Endothelial cell of umbilical vein (primary cell): ENCODE measurements at regions not wholly inside any gene's neighbourhood (a gene's known extent, or its start where the extent isn't known, plus 50 kb on each side); places are given as distances from the start of the nearest gene placed in this dataset.

Experiments used
- BruUV-seq: library from RNA; stranded (reverse); fragments of 400-500 nt; replicated peaks from 2 replicates; lab custom pipeline; 2021; lab: Mats Ljungman, UMichigan
- CTCF ChIA-PET: fragments of 300-600, 350-600 bp; sonication (Branson Sonifier 250); formaldehyde crosslinking; loops from one replicate; lab custom pipeline; 2021; ENCODE audit warnings: antibody characterized with exemption, inconsistent platforms; lab: Charles Lee
- POLR2A ChIA-PET: fragments of 300-600, 350-600 bp; sonication (Branson Sonifier 250); formaldehyde crosslinking; loops from one replicate; lab custom pipeline; 2021; ENCODE audit warnings: antibody characterized with exemption, inconsistent platforms; lab: Charles Lee
- DNase-seq: peaks from one replicate; pipeline ENCODE4 v3.0.0-alpha.2; 2011; ENCODE audit warnings: low read depth, low spot score
- FAIRE-seq: peaks from 2 replicates; lab custom pipeline; 2011; peaks lifted over from hg19 to GRCh38; lab: Jason Lieb, UNC
- H2AFZ ChIP-seq: 2 replicates; pipeline ENCODE4 v1.6.0; 2012; ENCODE audit warnings: low read depth, low read length, control low read depth, inconsistent platforms
- H3K27ac ChIP-seq: 2 replicates; pipeline ENCODE4 v1.5.1; 2011; ENCODE audit warnings: low read depth, mild to moderate bottlenecking, control low read depth, low read length, moderate library complexity; ENCODE audit not compliant: insufficient read depth
- H3K27me3 ChIP-seq, 2 experiments: 2 replicates each; pipeline versions ENCODE4 v1.6.0 to v1.6.1; 2011; ENCODE audit warnings: low read length in 2 of 2, mixed read lengths in 1 of 2; ENCODE audit not compliant: control insufficient read depth in 2 of 2, insufficient read depth in 2 of 2
- H3K36me3 ChIP-seq, 2 experiments: 2 replicates in 1 of 2; 3 replicates in 1 of 2; pipeline ENCODE4 v1.5.1; 2011; ENCODE audit warnings: low read length in 2 of 2, mild to moderate bottlenecking in 1 of 2, moderate library complexity in 1 of 2; ENCODE audit not compliant: control insufficient read depth in 2 of 2, insufficient read depth in 2 of 2; ENCODE audit errors: extremely low read depth in 1 of 2
- H3K4me1 ChIP-seq: 3 replicates; pipeline ENCODE4 v1.5.1; 2011; ENCODE audit warnings: mild to moderate bottlenecking, low read length; ENCODE audit not compliant: control insufficient read depth, insufficient read depth; ENCODE audit errors: extremely low read depth
- H3K4me2 ChIP-seq: 2 replicates; pipeline ENCODE4 v1.6.1; 2011; ENCODE audit warnings: low read length, control low read depth, mixed read lengths; ENCODE audit not compliant: insufficient read depth
- H3K4me3 ChIP-seq, 3 experiments: fragments of 200-600 bp in 1 of 3; sonication (generic), shearing (Covaris generic) in 1 of 3; replicated peaks in 1 of 3; 2 replicates each; pipeline ENCODE4 v1.5.1; 2011 to 2016; ENCODE audit warnings: control low read depth in 3 of 3, low read length in 3 of 3, mild to moderate bottlenecking in 2 of 3, inconsistent platforms in 1 of 3, low read depth in 1 of 3, moderate library complexity in 1 of 3; ENCODE audit not compliant: insufficient read depth in 1 of 3
- H3K79me2 ChIP-seq: 2 replicates; pipeline ENCODE4 v1.6.0; 2012; ENCODE audit warnings: low read length, inconsistent platforms; ENCODE audit not compliant: control insufficient read depth, insufficient read depth
- H3K9ac ChIP-seq: replicated peaks from 2 replicates; pipeline ENCODE3; 2011; ENCODE audit warnings: low read length, control low read depth; ENCODE audit not compliant: insufficient read depth; ENCODE audit errors: extremely low read depth
- H3K9me1 ChIP-seq: replicated peaks from 3 replicates; pipeline ENCODE4 v1.6.0; 2011; ENCODE audit warnings: mild to moderate bottlenecking, low read length; ENCODE audit not compliant: control insufficient read depth, insufficient read depth; ENCODE audit errors: extremely low read depth
- H3K9me3 ChIP-seq: replicated peaks from 2 replicates; pipeline ENCODE4 v1.5.1; 2012; ENCODE audit warnings: low read length, inconsistent platforms; ENCODE audit not compliant: control insufficient read depth, insufficient read depth
- H4K20me1 ChIP-seq: replicated peaks from 2 replicates; pipeline ENCODE3; 2011; ENCODE audit warnings: mild to moderate bottlenecking, low read length; ENCODE audit not compliant: control insufficient read depth, insufficient read depth; ENCODE audit errors: extremely low read depth
- EZH2 ChIP-seq: IDR thresholded peaks from 2 replicates; pipeline ENCODE4 v1.6.1; 2012; ENCODE audit warnings: borderline replicate concordance, low read depth, mild to moderate bottlenecking, moderate library complexity, low read length, inconsistent platforms; ENCODE audit not compliant: severe bottlenecking
- FOS ChIP-seq: IDR thresholded peaks from 2 replicates; pipeline ENCODE4 v1.6.1; 2011; ENCODE audit warnings: mild to moderate bottlenecking, low read length, moderate library complexity, borderline replicate concordance; ENCODE audit not compliant: insufficient read depth
- GATA2 ChIP-seq: IDR thresholded peaks from 2 replicates; pipeline ENCODE4 v1.7.0; 2011; ENCODE audit warnings: low read depth, mild to moderate bottlenecking, moderate library complexity, mixed read lengths, low read length; ENCODE audit not compliant: insufficient read length, insufficient read depth
- JUN ChIP-seq: IDR thresholded peaks from 2 replicates; pipeline ENCODE4 v1.6.1; 2011; ENCODE audit warnings: borderline replicate concordance, low read depth; ENCODE audit not compliant: insufficient read length, insufficient read depth
- MAX ChIP-seq: IDR thresholded peaks from 2 replicates; pipeline ENCODE4 v1.6.1; 2011; ENCODE audit not compliant: insufficient read depth, insufficient read length
- MYC ChIP-seq: IDR thresholded peaks from one replicate; pipeline ENCODE4 v1.6.1; 2011; ENCODE audit warnings: mild to moderate bottlenecking, low read depth, low read length
- POLR2A ChIP-seq: IDR thresholded peaks from 2 replicates; pipeline ENCODE4 v1.6.1; 2012; ENCODE audit warnings: low read depth, mild to moderate bottlenecking, control low read depth, low read length
- POLR2AphosphoS5 ChIP-seq: IDR thresholded peaks from 2 replicates; pipeline ENCODE4 v1.6.1; 2012; ENCODE audit warnings: low read depth, mild to moderate bottlenecking, control low read depth, low read length, moderate library complexity; ENCODE audit not compliant: insufficient read depth
- dilution Hi-C: fragments of 300-500 bp; cut with MboI; formaldehyde crosslinking; loops from one replicate; pipeline ENCODE4 v1.15.0; 2019; ENCODE audit warnings: low sequenced_read_pairs; ENCODE audit not compliant: extremely low pct_ligation_motif_present
- intact Hi-C: fragments of 100-400 bp; cut with micrococcal nuclease; formaldehyde crosslinking; loops from one replicate; pipeline ENCODE4 v1.10.0; 2022
- TF ChIP-seq, protein P1 (sequence below), 2 donors: IDR thresholded peaks; 1 replicate in 1 of 2; 2 replicates in 1 of 2; pipeline ENCODE4 v1.5.1; 2011; ENCODE audit warnings: low read length in 2 of 2, mild to moderate bottlenecking in 2 of 2, moderate library complexity in 2 of 2, control low read depth in 1 of 2, inconsistent platforms in 1 of 2, low read depth in 1 of 2; ENCODE audit not compliant: insufficient read depth in 1 of 2; ENCODE audit errors: extremely low read depth in 1 of 2

DNA sequence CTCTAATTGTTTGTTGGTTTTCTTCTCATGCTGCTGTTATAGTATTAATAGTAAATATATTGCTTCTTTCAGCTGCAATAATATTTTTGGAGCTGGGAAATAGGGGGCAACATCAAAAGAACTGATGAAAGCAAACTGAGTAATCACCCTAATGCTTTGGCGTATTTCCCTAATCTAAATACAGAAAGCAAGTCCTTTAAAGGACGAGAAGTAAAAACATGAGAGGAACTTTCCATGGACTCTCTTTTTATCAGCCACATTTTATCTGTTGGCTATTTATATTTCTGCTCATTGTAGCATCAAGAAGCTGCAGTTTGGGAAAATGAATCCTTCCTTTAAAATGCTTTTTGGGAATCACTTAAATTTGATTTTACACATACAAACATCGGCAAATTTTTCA, 139.9 kb upstream of the SLC8A1 start:
- no TSS peak for BruUV-seq
- Histone ChIP-seq H3K9me1 (no peaks in the 10 kb centered on the region), H3K4me2 (no peak overlapping the region), H3K27ac (no peak overlapping the region), H3K4me1 (no peaks in the 10 kb centered on the region), H3K36me3 (no peaks in the 10 kb centered on the region), H3K79me2 (no peaks in the 10 kb centered on the region), H4K20me1 (no peaks in the 10 kb centered on the region), H3K4me3 (no peak overlapping the region), H3K9me3 (no peaks in the 10 kb centered on the region), H3K9ac (no peak overlapping the region), H3K27me3 (no peaks in the 10 kb centered on the region), H2AFZ (no peak overlapping the region)
- FAIRE-seq (no peak), DNase-seq (no peak)
- dilution Hi-C loops = no loop called here
- TF ChIP-seq POLR2A (no peak), GATA2 (no peak), MAX (no peak), FOS (no peak)
- ChIA-PET CTCF (no interaction called here), POLR2A (no interaction called here)
- intact Hi-C loops = no loop called here

GRCh38 chr2:40592218-40592617, 140.3 kb upstream of the SLC8A1 start:
- Histone ChIP-seq H2AFZ (no peak overlapping the region), H3K27ac (no peak overlapping the region)

More at GRCh38 chr2:40592218-40592617, 140.3 kb upstream of the SLC8A1 start:
- DNase-seq (no peak), FAIRE-seq (no peak)
- TF ChIP-seq GATA2 = no peak
- no peak for TF ChIP-seq EZH2
- no peak for TF ChIP-seq JUN
- no peak for TF ChIP-seq POLR2AphosphoS5
- TF ChIP-seq POLR2A = no peak
- no peak for TF ChIP-seq MYC
- no peak for TF ChIP-seq FOS
- TF ChIP-seq, protein P1, sequence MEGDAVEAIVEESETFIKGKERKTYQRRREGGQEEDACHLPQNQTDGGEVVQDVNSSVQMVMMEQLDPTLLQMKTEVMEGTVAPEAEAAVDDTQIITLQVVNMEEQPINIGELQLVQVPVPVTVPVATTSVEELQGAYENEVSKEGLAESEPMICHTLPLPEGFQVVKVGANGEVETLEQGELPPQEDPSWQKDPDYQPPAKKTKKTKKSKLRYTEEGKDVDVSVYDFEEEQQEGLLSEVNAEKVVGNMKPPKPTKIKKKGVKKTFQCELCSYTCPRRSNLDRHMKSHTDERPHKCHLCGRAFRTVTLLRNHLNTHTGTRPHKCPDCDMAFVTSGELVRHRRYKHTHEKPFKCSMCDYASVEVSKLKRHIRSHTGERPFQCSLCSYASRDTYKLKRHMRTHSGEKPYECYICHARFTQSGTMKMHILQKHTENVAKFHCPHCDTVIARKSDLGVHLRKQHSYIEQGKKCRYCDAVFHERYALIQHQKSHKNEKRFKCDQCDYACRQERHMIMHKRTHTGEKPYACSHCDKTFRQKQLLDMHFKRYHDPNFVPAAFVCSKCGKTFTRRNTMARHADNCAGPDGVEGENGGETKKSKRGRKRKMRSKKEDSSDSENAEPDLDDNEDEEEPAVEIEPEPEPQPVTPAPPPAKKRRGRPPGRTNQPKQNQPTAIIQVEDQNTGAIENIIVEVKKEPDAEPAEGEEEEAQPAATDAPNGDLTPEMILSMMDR (IDR thresholded peaks at IDR 0.05; ENCODE audit: extremely low read depth in 1 of 2, insufficient read depth in 1 of 2, low read depth in 1 of 2, low read length in 2 of 2) = no peak
- TF ChIP-seq MAX = no peak
- ChIA-PET POLR2A (no interaction called here), CTCF (interaction anchor here (1.0 kb wide), 1 partner anchor 8 kb away, joined by 4 read pairs; no protein-coding TSS in a partner anchor)
- no peak overlapping the region for H3K4me2 ChIP-seq
- H3K36me3 ChIP-seq = no peaks in the 10 kb centered on the region
- intact Hi-C loops = no loop called here
- H3K4me1 ChIP-seq = no peaks in the 10 kb centered on the region
- no peak overlapping the region for H3K4me3 ChIP-seq
- H3K9ac ChIP-seq = no peak overlapping the region
- no peaks in the 10 kb centered on the region for H4K20me1 ChIP-seq
- dilution Hi-C loops = no loop called here
- H3K79me2 ChIP-seq = no peaks in the 10 kb centered on the region
- no peaks in the 10 kb centered on the region for H3K27me3 ChIP-seq
- no peaks in the 10 kb centered on the region for H3K9me1 ChIP-seq
- H3K9me3 ChIP-seq = no peaks in the 10 kb centered on the region
- BruUV-seq = no TSS peak
